ENCODE measurements at regions not wholly inside any gene's neighbourhood (a gene's known extent, or its start where the extent isn't known, plus 50 kb on each side); places are given as distances from the start of the nearest gene placed in this dataset.

DNA sequence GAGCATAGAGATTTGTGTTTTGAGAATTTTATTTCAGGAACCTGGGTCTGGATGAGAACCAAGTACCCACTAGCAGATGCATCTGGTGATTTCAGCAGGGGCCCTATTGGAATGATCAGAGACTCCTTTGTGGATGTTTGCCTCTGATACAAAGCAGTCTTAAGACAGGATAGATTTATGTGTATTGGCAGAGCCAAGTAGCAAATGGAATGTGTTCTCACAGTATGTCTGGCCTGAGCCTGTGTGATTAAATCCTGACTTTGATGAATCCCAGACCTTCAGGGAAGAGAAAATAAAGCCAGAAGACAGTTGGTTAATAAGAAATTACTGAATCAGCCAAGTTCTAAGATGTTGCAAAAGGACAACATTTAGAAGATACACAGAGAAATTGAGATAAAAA lies 755.5 kb upstream of the SEMA6D start:
- no peak for TF ChIP-seq EZH2 (IDR thresholded peaks at IDR 0.05; ENCODE audit: insufficient read depth, low read length)
- TF ChIP-seq, protein P1, sequence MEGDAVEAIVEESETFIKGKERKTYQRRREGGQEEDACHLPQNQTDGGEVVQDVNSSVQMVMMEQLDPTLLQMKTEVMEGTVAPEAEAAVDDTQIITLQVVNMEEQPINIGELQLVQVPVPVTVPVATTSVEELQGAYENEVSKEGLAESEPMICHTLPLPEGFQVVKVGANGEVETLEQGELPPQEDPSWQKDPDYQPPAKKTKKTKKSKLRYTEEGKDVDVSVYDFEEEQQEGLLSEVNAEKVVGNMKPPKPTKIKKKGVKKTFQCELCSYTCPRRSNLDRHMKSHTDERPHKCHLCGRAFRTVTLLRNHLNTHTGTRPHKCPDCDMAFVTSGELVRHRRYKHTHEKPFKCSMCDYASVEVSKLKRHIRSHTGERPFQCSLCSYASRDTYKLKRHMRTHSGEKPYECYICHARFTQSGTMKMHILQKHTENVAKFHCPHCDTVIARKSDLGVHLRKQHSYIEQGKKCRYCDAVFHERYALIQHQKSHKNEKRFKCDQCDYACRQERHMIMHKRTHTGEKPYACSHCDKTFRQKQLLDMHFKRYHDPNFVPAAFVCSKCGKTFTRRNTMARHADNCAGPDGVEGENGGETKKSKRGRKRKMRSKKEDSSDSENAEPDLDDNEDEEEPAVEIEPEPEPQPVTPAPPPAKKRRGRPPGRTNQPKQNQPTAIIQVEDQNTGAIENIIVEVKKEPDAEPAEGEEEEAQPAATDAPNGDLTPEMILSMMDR (IDR thresholded peaks at IDR 0.05; ENCODE audit: insufficient read depth, low read depth, low read length) = no peak

All from astrocyte (in vitro differentiated cells and primary cell).